ENCODE measurements at regions not wholly inside any gene's neighbourhood (a gene's known extent, or its start where the extent isn't known, plus 50 kb on each side); places are given as distances from the start of the nearest gene placed in this dataset.

- no peak for TF ChIP-seq POLR2A (IDR thresholded peaks at IDR 0.05)
- no peak for TF ChIP-seq CTCF (IDR thresholded peaks at IDR 0.05)
These were observed 620.6 kb upstream of the CCNG1 start for GRCh38 chr5:162816816-162817215.
